HG02943 (cell line): ENCODE measurements at regions not wholly inside any gene's neighbourhood (a gene's known extent, or its start where the extent isn't known, plus 50 kb on each side); places are given as distances from the start of the nearest gene placed in this dataset.
"Not testable (repeated sequence)": the region's sequence is repeated elsewhere in the genome, so short reads cannot be mapped to it uniquely, and the experiment has no call there.

Source experiments
- ATAC-seq: cut with Tn5 transposase; IDR thresholded peaks from one replicate; pipeline ENCODE4 v1.9.1; 2021; ENCODE audit warnings: mild to moderate bottlenecking, low read depth, moderate library complexity; ENCODE audit not compliant: unreplicated experiment

- not testable (repeated sequence) for ATAC-seq
Measured at GRCh38 chr21:5013455-5014304, 5507.7 kb upstream of the TPTE start.

- ATAC-seq = not testable (repeated sequence)
Measured at GRCh38 chr21:5015187-5015586, 5506.2 kb upstream of the TPTE start.

- ATAC-seq = peak; percentile 41
Measured at GRCh38 chr21:5019120-5019519, 5502.3 kb upstream of the TPTE start.

GRCh38 chr21:5021815-5022214, 5499.6 kb upstream of the TPTE start:
- not testable (repeated sequence) for ATAC-seq

GRCh38 chr21:5022254-5022653, 5499.1 kb upstream of the TPTE start:
- not testable (repeated sequence) for ATAC-seq

DNA sequence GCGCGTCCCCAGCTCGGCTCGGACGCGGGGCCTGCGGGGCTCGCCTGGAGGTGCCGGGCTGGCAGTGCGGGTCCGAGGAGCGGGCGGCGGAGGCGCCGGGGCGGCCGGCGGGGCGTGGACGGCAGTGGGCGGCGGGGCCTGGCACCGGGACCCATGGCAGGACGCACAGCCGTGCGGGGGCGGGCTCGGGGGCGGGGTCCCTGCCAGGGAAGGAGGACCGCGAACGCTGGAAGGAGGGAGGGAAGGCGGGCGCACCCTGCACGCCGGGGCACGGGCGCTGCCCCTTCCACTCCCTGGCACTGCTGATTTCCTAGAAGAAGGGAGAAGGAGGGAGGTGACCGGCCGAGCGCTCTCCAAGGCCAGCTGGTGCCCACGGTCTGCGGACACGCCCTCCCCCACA, 5498.6 kb upstream of the TPTE start:
- not testable (repeated sequence) for ATAC-seq

GRCh38 chr21:5035147-5035546, 5486.2 kb upstream of the TPTE start:
- ATAC-seq = not testable (repeated sequence)

DNA sequence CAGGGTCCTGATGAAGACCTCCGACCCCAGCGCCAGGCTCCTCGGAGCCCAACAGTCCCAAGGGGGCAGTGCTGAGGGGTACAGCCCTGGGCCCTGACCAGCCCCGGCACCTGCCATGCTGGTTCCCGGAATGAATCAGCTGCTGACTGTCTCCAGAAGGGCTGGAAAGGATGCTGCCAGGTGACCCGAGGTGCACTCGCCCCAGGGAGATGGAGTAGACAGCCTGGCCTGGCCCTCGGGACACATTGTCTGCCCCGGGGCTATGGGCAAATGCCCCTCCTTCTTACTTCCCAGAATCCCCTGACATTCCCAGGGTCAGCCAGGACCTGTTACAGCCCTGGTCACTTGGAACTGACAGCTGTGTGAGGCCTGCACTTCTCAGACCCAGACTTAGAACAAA, 5485.8 kb upstream of the TPTE start:
- not testable (repeated sequence) for ATAC-seq

GRCh38 chr21:5037606-5038331, 5483.6 kb upstream of the TPTE start:
- ATAC-seq = not testable (repeated sequence)

DNA sequence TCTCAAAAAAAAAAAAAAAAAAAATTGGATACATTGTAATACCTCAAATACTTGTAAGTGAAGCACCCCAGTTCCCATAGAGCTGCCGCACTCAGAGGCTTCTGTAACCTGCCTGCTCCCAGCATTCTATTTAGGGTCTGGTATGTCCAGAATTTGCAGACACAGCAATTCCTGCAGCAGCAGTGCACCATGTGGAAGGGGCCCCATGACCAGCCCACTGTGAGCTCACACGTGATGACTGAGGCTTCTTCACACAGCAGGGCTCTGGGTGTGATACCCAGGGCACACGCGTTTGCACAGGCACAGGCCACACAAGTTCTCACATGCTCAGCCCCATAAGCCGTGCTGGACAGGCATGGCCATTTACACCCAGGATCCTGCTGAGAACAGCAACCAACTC, 5481.5 kb upstream of the TPTE start:
- not testable (repeated sequence) for ATAC-seq

DNA sequence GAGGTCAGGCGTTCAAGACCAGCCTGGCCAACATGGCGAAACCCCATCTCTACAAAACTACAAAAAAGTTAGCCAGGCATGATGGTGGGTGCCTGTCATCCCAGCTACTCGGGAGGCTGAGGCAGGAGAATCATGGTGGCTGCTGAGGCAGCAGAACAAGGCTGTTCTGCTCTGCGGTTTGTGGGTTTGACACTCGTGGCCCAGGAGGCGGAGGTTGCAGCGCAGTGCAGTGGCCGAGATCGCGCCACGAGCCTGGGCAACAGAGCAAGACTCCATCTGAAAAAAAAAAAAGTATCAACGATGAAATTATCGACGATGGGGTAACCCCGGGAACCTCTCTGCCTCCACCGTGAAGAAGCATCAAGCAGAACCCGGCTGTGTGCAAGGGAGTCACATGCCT, 5478.8 kb upstream of the TPTE start:
- ATAC-seq = not testable (repeated sequence)

- ATAC-seq = not testable (repeated sequence)
Measured at GRCh38 chr21:5044812-5045211, 5476.6 kb upstream of the TPTE start.

- not testable (repeated sequence) for ATAC-seq
Measured at GRCh38 chr21:5051303-5052018, 5469.9 kb upstream of the TPTE start.

GRCh38 chr21:5055027-5055754, 5466.2 kb upstream of the TPTE start:
- not testable (repeated sequence) for ATAC-seq

DNA sequence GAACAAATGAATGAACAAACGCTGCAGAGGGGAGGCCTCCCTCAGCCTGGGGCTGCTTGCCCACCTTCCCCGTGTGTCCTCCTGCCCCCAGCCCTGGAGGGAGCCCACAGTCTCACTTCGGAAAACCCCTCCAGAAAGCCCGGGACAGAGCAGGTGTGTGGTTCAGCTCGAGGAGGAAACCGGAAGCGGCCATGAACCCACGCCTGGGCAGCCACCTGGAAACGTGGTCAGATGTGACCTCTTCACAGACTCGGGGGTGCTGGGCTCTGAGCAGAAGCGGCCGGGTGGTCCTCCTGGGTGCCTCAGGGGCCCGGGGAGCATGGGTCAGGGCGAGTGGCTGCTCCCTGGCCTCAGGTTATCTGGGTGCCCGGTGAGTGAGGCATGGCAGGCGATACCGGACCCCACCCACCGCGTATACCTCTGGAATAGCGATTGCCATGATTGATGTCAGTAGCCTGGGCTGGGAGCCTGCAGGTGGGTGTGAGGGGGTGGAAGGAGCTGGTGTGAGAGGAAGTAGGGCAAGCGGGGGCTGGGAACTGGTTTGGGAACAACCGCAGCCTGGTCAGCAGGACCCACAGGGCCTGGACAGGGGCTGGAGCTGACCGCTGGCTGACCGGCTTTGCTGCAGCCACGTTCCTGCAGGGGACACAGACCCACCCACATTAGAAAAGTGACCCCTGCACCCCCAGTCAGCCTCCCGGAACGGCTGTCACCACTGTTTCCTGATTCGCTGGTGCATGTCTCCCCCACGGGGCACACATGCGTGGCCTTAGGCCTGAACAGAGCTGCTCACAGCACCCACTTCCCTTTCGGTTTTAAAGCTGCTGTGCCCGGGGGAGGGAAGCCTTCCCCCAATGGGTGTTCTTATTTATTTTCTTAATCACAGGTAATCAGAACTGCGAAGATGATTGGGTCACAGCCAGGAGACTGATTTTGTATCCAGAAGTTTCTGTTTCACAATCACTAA, 5465.1 kb upstream of the TPTE start:
- peak; percentile 67 for ATAC-seq

GRCh38 chr21:5057077-5057476, 5464.3 kb upstream of the TPTE start:
- ATAC-seq = not testable (repeated sequence)

DNA sequence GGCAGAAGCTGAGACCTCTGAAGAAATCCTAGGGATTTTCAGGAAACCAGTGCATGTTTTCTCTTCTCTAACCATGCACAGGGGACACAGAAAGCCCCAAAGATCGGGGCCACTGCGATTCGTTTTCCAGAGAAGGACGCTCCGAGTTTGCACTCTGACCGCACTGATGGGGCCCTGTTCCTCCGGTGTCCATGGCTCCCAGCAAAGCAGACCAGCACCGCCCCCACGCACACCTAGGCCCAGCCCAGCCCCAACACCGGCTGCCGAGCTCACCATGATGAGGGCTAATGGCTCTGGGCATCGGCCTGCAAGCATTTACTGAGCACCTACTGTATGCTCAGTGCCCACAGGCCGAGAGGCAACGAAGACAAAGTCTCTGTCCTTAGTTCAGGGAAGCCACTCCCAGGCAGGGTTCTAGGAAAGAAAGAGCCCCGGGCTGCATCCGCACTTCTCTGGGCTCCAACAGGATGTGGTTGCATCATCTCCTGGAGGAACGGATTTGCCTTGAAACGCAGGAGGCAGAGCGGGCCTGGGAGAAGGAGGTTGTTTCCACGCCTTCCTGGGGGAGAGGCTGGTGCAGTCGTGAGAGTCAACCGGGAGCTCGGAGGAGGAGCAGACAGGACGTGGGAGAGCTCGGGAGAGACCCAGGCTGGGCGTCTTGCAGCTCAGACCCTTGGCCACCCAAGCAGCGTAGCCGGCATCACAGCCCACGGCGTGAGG, 5460.9 kb upstream of the TPTE start:
- ATAC-seq = not testable (repeated sequence)

DNA sequence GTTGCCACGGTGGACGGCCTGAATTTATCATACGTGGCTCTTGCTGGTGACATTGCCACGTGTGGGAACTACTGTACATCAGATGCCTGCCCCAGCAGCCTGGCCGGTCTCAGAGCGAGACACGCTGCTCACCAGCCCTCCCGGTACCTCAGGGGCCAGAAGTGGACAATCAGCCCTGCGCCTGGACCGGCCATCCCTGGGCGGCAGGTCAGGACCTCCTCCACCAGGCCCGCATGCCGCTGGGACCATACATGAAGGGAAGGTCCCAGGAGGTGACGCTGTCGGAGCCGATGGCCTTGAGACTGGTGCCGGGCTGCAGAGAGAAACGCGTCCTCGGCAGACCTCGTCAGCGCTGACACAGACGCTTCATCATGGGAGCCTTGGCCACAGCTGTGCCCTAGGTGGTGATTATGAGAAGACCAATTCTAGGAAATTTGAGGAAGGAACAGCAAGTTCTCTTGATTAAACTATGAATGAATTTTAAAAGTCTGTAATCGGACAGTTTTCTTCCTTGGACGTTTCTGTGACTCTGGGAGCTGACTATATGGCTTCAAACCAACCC, 5456.7 kb upstream of the TPTE start:
- ATAC-seq = not testable (repeated sequence)
